ENCODE measurements at regions not wholly inside any gene's neighbourhood (a gene's known extent, or its start where the extent isn't known, plus 50 kb on each side); places are given as distances from the start of the nearest gene placed in this dataset.

DNA sequence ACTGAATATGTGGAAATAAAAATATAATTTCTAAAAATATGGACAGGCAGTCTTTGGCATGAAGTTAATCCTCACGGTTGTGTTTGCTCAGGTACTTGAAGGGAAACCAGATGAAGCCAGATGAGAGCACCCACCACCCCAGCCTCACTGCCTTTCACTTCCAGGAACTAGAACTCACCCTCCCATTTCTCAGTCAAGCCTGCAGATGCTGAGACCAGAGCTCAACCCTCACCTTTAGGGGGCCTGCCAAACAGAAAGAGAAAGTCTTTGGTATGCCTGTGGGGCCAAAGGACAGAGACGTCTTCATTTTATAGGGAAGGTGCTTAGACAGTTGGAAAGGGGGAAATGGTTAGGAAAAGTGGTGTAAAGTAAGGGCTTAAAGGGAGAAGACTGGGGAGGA, 252.8 kb upstream of the PLET1 start (continued):
- TF ChIP-seq, protein P1, sequence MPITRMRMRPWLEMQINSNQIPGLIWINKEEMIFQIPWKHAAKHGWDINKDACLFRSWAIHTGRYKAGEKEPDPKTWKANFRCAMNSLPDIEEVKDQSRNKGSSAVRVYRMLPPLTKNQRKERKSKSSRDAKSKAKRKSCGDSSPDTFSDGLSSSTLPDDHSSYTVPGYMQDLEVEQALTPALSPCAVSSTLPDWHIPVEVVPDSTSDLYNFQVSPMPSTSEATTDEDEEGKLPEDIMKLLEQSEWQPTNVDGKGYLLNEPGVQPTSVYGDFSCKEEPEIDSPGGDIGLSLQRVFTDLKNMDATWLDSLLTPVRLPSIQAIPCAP (CRISPR knock-in tag; IDR thresholded peaks at IDR 0.05), result no peak

DNA sequence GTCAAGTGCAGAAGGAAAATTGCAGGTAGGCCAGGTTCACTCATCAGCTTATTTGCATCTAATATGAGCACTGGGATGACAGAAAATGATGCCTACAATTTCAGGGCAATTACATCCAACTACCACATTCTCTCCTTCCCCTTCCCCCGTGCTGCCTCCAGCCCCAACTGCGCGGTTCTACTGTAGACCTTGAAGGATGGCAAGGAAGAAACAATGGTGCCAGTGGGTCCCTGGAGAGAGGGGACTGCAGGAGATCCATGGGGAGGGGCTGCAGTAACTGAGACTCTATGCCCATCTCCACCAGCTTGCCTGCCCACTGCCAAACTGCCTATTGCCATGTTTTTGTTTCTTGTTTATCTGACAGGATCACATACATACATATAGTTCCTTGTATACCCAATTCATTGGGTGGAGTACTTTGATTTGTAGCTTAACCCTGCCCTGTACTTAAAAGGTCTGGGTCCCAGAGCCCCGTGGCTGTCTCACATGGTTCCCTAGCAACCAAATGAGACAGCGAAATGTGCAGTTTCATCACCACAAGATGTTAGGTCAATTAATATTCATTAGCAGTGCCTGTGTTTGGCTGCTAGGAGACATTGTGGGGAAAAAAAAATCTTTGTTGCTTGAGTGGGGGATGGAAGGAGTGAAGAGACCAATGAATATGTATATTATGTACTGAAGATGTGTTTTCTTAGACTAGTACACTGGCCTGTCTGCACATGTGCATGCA, 253.5 kb upstream of the PLET1 start:
- ChIA-PET CTCF (interaction anchor here (1.1 to 1.3 kb wide), 2 partner anchors 60 to 74 kb away, joined by 3 to 4 read pairs; no protein-coding TSS in a partner anchor), POLR2A (no interaction called here)
- H3K4me3 Mint-ChIP-seq, result no peak overlapping the region
- no peaks in the 10 kb centered on the region for H3K36me3 Mint-ChIP-seq
- H3K4me1 Mint-ChIP-seq, result no peaks in the 10 kb centered on the region
- ATAC-seq, result no peak
- H3K9me3 Mint-ChIP-seq, result peaks cover 5% of the 10 kb centered on the region
- TF ChIP-seq HMGA2 (CRISPR knock-in tag; IDR thresholded peaks at IDR 0.05), result no peak
- TF ChIP-seq, protein P2, sequence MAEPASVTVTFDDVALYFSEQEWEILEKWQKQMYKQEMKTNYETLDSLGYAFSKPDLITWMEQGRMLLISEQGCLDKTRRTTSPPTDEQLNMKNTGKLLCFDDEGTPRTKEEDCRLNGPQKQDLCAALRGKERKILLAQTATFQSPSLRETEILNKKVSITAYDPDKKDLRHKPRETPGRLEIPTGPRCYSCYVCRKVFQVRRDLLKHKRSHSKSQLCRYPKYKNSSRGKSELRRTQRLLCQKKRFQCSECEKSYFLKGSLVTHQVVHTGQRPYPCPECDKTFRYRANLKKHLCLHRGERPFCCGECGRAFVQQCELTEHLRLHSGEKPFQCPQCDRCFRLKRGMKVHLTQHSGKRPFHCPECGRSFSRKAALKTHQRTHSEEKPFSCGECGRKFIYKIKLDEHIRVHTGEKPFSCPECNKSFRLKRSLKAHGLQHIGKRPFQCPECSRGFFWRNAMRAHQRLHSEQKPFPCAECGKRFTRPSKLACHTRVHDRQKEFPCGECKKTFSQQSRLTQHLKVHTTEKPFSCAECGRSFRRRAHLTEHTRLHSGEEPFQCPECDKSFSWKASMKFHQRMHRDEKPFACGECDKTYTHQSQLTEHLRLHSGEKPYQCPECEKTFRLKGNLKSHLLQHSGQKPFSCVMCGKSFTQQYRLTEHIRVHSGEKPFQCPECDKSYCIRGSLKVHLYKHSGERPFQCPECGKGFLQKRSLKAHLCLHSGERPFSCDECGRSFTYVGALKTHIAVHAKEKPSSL (CRISPR knock-in tag; conservative IDR thresholded peaks at IDR 0.05), result no peak
- TF ChIP-seq MYBL2 (CRISPR knock-in tag; IDR thresholded peaks at IDR 0.05), result no peak
- TF ChIP-seq, protein P3, sequence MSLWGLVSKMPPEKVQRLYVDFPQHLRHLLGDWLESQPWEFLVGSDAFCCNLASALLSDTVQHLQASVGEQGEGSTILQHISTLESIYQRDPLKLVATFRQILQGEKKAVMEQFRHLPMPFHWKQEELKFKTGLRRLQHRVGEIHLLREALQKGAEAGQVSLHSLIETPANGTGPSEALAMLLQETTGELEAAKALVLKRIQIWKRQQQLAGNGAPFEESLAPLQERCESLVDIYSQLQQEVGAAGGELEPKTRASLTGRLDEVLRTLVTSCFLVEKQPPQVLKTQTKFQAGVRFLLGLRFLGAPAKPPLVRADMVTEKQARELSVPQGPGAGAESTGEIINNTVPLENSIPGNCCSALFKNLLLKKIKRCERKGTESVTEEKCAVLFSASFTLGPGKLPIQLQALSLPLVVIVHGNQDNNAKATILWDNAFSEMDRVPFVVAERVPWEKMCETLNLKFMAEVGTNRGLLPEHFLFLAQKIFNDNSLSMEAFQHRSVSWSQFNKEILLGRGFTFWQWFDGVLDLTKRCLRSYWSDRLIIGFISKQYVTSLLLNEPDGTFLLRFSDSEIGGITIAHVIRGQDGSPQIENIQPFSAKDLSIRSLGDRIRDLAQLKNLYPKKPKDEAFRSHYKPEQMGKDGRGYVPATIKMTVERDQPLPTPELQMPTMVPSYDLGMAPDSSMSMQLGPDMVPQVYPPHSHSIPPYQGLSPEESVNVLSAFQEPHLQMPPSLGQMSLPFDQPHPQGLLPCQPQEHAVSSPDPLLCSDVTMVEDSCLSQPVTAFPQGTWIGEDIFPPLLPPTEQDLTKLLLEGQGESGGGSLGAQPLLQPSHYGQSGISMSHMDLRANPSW (CRISPR knock-in tag; conservative IDR thresholded peaks at IDR 0.05; ENCODE audit: low read depth), result no peak
- TF ChIP-seq, protein P4, sequence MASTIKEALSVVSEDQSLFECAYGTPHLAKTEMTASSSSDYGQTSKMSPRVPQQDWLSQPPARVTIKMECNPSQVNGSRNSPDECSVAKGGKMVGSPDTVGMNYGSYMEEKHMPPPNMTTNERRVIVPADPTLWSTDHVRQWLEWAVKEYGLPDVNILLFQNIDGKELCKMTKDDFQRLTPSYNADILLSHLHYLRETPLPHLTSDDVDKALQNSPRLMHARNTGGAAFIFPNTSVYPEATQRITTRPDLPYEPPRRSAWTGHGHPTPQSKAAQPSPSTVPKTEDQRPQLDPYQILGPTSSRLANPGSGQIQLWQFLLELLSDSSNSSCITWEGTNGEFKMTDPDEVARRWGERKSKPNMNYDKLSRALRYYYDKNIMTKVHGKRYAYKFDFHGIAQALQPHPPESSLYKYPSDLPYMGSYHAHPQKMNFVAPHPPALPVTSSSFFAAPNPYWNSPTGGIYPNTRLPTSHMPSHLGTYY (CRISPR knock-in tag; IDR thresholded peaks at IDR 0.05), result no peak
- TF ChIP-seq, protein P1 (CRISPR knock-in tag; IDR thresholded peaks at IDR 0.05), result no peak
- no peak for TF ChIP-seq RELA (CRISPR knock-in tag; IDR thresholded peaks at IDR 0.05; ENCODE audit: borderline replicate concordance)
- TF ChIP-seq NFE2L1 (CRISPR knock-in tag; IDR thresholded peaks at IDR 0.05), result no peak
- TF ChIP-seq JUN (CRISPR knock-in tag; IDR thresholded peaks at IDR 0.05), result no peak
- TF ChIP-seq, protein P5, sequence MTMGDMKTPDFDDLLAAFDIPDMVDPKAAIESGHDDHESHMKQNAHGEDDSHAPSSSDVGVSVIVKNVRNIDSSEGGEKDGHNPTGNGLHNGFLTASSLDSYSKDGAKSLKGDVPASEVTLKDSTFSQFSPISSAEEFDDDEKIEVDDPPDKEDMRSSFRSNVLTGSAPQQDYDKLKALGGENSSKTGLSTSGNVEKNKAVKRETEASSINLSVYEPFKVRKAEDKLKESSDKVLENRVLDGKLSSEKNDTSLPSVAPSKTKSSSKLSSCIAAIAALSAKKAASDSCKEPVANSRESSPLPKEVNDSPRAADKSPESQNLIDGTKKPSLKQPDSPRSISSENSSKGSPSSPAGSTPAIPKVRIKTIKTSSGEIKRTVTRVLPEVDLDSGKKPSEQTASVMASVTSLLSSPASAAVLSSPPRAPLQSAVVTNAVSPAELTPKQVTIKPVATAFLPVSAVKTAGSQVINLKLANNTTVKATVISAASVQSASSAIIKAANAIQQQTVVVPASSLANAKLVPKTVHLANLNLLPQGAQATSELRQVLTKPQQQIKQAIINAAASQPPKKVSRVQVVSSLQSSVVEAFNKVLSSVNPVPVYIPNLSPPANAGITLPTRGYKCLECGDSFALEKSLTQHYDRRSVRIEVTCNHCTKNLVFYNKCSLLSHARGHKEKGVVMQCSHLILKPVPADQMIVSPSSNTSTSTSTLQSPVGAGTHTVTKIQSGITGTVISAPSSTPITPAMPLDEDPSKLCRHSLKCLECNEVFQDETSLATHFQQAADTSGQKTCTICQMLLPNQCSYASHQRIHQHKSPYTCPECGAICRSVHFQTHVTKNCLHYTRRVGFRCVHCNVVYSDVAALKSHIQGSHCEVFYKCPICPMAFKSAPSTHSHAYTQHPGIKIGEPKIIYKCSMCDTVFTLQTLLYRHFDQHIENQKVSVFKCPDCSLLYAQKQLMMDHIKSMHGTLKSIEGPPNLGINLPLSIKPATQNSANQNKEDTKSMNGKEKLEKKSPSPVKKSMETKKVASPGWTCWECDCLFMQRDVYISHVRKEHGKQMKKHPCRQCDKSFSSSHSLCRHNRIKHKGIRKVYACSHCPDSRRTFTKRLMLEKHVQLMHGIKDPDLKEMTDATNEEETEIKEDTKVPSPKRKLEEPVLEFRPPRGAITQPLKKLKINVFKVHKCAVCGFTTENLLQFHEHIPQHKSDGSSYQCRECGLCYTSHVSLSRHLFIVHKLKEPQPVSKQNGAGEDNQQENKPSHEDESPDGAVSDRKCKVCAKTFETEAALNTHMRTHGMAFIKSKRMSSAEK (CRISPR knock-in tag; IDR thresholded peaks at IDR 0.05; ENCODE audit: borderline replicate concordance), result no peak
- no peak for TF ChIP-seq ZNF317 (CRISPR knock-in tag; IDR thresholded peaks at IDR 0.05; ENCODE audit: borderline replicate concordance, low read depth)
- TF ChIP-seq MXD4 (CRISPR knock-in tag; IDR thresholded peaks at IDR 0.05; ENCODE audit: borderline replicate concordance), result no peak
- TF ChIP-seq, protein P6, sequence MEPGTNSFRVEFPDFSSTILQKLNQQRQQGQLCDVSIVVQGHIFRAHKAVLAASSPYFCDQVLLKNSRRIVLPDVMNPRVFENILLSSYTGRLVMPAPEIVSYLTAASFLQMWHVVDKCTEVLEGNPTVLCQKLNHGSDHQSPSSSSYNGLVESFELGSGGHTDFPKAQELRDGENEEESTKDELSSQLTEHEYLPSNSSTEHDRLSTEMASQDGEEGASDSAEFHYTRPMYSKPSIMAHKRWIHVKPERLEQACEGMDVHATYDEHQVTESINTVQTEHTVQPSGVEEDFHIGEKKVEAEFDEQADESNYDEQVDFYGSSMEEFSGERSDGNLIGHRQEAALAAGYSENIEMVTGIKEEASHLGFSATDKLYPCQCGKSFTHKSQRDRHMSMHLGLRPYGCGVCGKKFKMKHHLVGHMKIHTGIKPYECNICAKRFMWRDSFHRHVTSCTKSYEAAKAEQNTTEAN (CRISPR knock-in tag; IDR thresholded peaks at IDR 0.05), result no peak
- DNase-seq (ENCODE audit: low spot score), result no peak
- H3K27ac Mint-ChIP-seq, result no peak overlapping the region
- no peaks in the 10 kb centered on the region for H3K27me3 Mint-ChIP-seq (ENCODE audit: low read depth)

Measured in WTC11 (cell line).